Erythroblast (primary cell): ENCODE measurements at regions not wholly inside any gene's neighbourhood (a gene's known extent, or its start where the extent isn't known, plus 50 kb on each side); places are given as distances from the start of the nearest gene placed in this dataset.

Source experiments
- GATA1 ChIP-seq: IDR thresholded peaks from 2 replicates; pipeline ENCODE4 v1.6.1; 2011; ENCODE audit warnings: low read depth, mild to moderate bottlenecking, control low read depth, low read length, moderate library complexity
- POLR2A ChIP-seq: IDR thresholded peaks from 2 replicates; pipeline ENCODE4 v1.6.1; 2011; ENCODE audit warnings: mild to moderate bottlenecking, low read length

DNA sequence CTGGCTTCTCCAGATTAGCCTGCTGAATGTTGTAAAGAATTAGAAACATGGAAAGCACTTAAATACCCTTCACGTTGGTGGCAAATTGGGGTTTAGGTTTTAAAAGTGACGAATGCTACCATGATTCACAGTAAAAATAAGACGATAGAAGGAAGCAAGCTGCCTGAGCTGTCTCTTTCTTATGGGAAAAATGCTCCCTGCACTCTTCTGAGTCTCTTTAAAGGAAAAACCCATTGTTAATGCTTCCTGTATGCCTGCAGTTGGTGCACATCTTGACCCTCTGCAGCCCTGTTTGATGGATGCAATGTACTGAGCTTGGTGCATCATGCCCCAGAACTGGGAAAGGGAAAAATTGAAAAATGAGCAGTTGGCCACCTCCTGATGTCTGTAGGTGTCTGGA lies 258.6 kb upstream of the RASGRP1 start:
- TF ChIP-seq POLR2A, result no peak
- no peak for TF ChIP-seq GATA1
